ENCODE measurements at regions not wholly inside any gene's neighbourhood (a gene's known extent, or its start where the extent isn't known, plus 50 kb on each side); places are given as distances from the start of the nearest gene placed in this dataset.
"Not testable (repeated sequence)": the region's sequence is repeated elsewhere in the genome, so short reads cannot be mapped to it uniquely, and the experiment has no call there.

- not testable (repeated sequence) for DNase-seq
Measured at GRCh38 chr18:8913606-8914403, 188.7 kb upstream of the NDUFV2 start.

- DNase-seq, result not testable (repeated sequence)
Measured at GRCh38 chr18:8914404-8915264, 187.9 kb upstream of the NDUFV2 start.

GRCh38 chr18:8920856-8921787, 181.4 kb upstream of the NDUFV2 start:
- not testable (repeated sequence) for DNase-seq

GRCh38 chr18:8926464-8926863, 176.0 kb upstream of the NDUFV2 start:
- no peak for DNase-seq

GRCh38 chr18:8928044-8928443, 174.5 kb upstream of the NDUFV2 start:
- no peak for DNase-seq

GRCh38 chr18:8928847-8929780, 173.4 kb upstream of the NDUFV2 start:
- no peak for DNase-seq

GRCh38 chr18:8930990-8931616, 171.4 kb upstream of the NDUFV2 start:
- no peak for DNase-seq

GRCh38 chr18:8932866-8933265, 169.6 kb upstream of the NDUFV2 start:
- no peak for DNase-seq

- DNase-seq, result no peak
Measured at GRCh38 chr18:8933714-8934284, 168.7 kb upstream of the NDUFV2 start.

- DNase-seq, result not testable (repeated sequence)
Measured at GRCh38 chr18:8935346-8935745, 167.2 kb upstream of the NDUFV2 start.

- no peak for DNase-seq
Measured at GRCh38 chr18:8936619-8937018, 165.9 kb upstream of the NDUFV2 start.

- peak; percentile 41 for DNase-seq
Measured at GRCh38 chr18:8937160-8938094, 165.1 kb upstream of the NDUFV2 start.

GRCh38 chr18:8938817-8939216, 163.7 kb upstream of the NDUFV2 start:
- peak; percentile 56 for DNase-seq

GRCh38 chr18:8942021-8942908, 160.2 kb upstream of the NDUFV2 start:
- no peak for DNase-seq

GRCh38 chr18:8942909-8943545, 159.5 kb upstream of the NDUFV2 start:
- DNase-seq, result no peak

GRCh38 chr18:8943900-8944870, 158.3 kb upstream of the NDUFV2 start:
- no peak for DNase-seq
